MM.1S (cell line): ENCODE measurements at regions not wholly inside any gene's neighbourhood (a gene's known extent, or its start where the extent isn't known, plus 50 kb on each side); places are given as distances from the start of the nearest gene placed in this dataset.

Experiments used
- DNase-seq: peaks from one replicate; pipeline ENCODE4 v3.0.0-alpha.2; 2015
- H2AFZ ChIP-seq: fragments of 300-600 bp; sonication (generic); 2 replicates; pipeline ENCODE4 v1.6.0; 2016; ENCODE audit warnings: antibody characterized with exemption, low read length
- H3F3A ChIP-seq: fragments of 300-600 bp; sonication (generic); 2 replicates; pipeline ENCODE4 v1.6.1; 2016; ENCODE audit warnings: mild to moderate bottlenecking, antibody characterized with exemption, low read length, moderate library complexity, mixed read lengths; ENCODE audit not compliant: insufficient read depth
- H3K27ac ChIP-seq: fragments of 300-600 bp; sonication (generic); 2 replicates; pipeline ENCODE4 v1.5.1; 2016; ENCODE audit warnings: mild to moderate bottlenecking, low read length
- H3K27me3 ChIP-seq: fragments of 300-600 bp; sonication (generic); replicated peaks from 2 replicates; pipeline ENCODE4 v1.6.0; 2016; ENCODE audit warnings: low read length; ENCODE audit not compliant: insufficient read depth
- H3K36me3 ChIP-seq: fragments of 300-600 bp; sonication (generic); replicated peaks from 2 replicates; pipeline ENCODE4 v1.6.1; 2016; ENCODE audit warnings: mild to moderate bottlenecking, low read length, mixed read lengths; ENCODE audit not compliant: insufficient read depth
- H3K4me1 ChIP-seq: fragments of 300-600 bp; sonication (generic); 2 replicates; pipeline ENCODE4 v1.6.1; 2016; ENCODE audit warnings: low read length, mixed read lengths
- H3K4me2 ChIP-seq: fragments of 300-600 bp; sonication (generic); 2 replicates; pipeline ENCODE4 v1.6.0; 2016; ENCODE audit warnings: low read depth, low read length
- H3K4me3 ChIP-seq: fragments of 300-600 bp; sonication (generic); 2 replicates; pipeline ENCODE4 v1.5.1; 2016; ENCODE audit warnings: low read length, mixed read lengths
- H3K79me2 ChIP-seq: fragments of 300-600 bp; sonication (generic); 2 replicates; pipeline ENCODE4 v1.6.1; 2016; ENCODE audit warnings: mixed run types, low read length, mixed read lengths
- H3K9ac ChIP-seq: fragments of 300-600 bp; sonication (generic); 2 replicates; pipeline ENCODE4 v1.6.1; 2016; ENCODE audit warnings: low read length, mixed read lengths
- H3K9me2 ChIP-seq: fragments of 300-600 bp; sonication (generic); replicated peaks from 2 replicates; pipeline ENCODE4 v1.6.1; 2016; ENCODE audit warnings: mild to moderate bottlenecking, low read length, mixed read lengths; ENCODE audit not compliant: insufficient read depth
- H3K9me3 ChIP-seq: fragments of 300-600 bp; sonication (generic); replicated peaks from 2 replicates; pipeline ENCODE4 v1.6.1; 2016; ENCODE audit warnings: mild to moderate bottlenecking, low read length, mixed read lengths; ENCODE audit not compliant: insufficient read depth
- H4K20me1 ChIP-seq: fragments of 300-600 bp; sonication (generic); 2 replicates; pipeline ENCODE4 v1.6.1; 2016; ENCODE audit warnings: mild to moderate bottlenecking, low read length, moderate library complexity, mixed read lengths; ENCODE audit not compliant: insufficient read depth
- CTCF ChIP-seq: fragments of 300-600 bp; sonication (generic); IDR thresholded peaks from 2 replicates; pipeline ENCODE4 v1.5.1; 2016; ENCODE audit warnings: antibody characterized with exemption, low read length, mixed read lengths
- EZH2 ChIP-seq: fragments of 300-600 bp; sonication (generic); optimal IDR thresholded peaks from 2 replicates; pipeline ENCODE3; 2017; ENCODE audit warnings: low read depth, mild to moderate bottlenecking, antibody characterized with exemption, low read length, mixed read lengths
- EZH2phosphoT487 ChIP-seq: fragments of 300-600 bp; sonication (generic); IDR thresholded peaks from 2 replicates; pipeline ENCODE4 v1.6.1; 2018; ENCODE audit warnings: antibody characterized with exemption, low read length

- DNase-seq: no peak
- no peaks in the 10 kb centered on the region for H3K9me2 ChIP-seq
- no peaks in the 10 kb centered on the region for H3K36me3 ChIP-seq
- H3K79me2 ChIP-seq: no peaks in the 10 kb centered on the region
- H2AFZ ChIP-seq: no peak overlapping the region
- no peak overlapping the region for H3K27ac ChIP-seq
- no peak overlapping the region for H3K4me2 ChIP-seq
- no peaks in the 10 kb centered on the region for H4K20me1 ChIP-seq
- TF ChIP-seq CTCF: no peak
- no peaks in the 10 kb centered on the region for H3K9me3 ChIP-seq
- H3F3A ChIP-seq: no peaks in the 10 kb centered on the region
- no peak overlapping the region for H3K4me3 ChIP-seq
- H3K9ac ChIP-seq: no peak overlapping the region
- no peaks in the 10 kb centered on the region for H3K4me1 ChIP-seq
- H3K27me3 ChIP-seq: no peaks in the 10 kb centered on the region
These were observed 623.0 kb downstream of the VRK1 start for GRCh38 chr14:97420211-97420610.

GRCh38 chr14:97426776-97427175 is 629.6 kb downstream of the VRK1 start:
- Histone ChIP-seq H3K79me2 (no peaks in the 10 kb centered on the region), H2AFZ (no peak overlapping the region), H3K4me3 (no peak overlapping the region), H4K20me1 (no peaks in the 10 kb centered on the region), H3K36me3 (no peaks in the 10 kb centered on the region), H3F3A (no peaks in the 10 kb centered on the region), H3K27me3 (no peaks in the 10 kb centered on the region), H3K4me2 (no peak overlapping the region), H3K4me1 (no peaks in the 10 kb centered on the region), H3K9ac (no peak overlapping the region), H3K9me2 (no peaks in the 10 kb centered on the region), H3K9me3 (no peaks in the 10 kb centered on the region), H3K27ac (no peak overlapping the region)
- TF ChIP-seq EZH2 (no peak), EZH2phosphoT487 (no peak), CTCF (no peak)
- DNase-seq: no peak

GRCh38 chr14:97428808-97429440 is 631.7 kb downstream of the VRK1 start:
- H3F3A ChIP-seq: no peaks in the 10 kb centered on the region
- no peak overlapping the region for H3K4me2 ChIP-seq
- no peaks in the 10 kb centered on the region for H3K9me3 ChIP-seq
- no peaks in the 10 kb centered on the region for H3K36me3 ChIP-seq
- H2AFZ ChIP-seq: no peak overlapping the region
- H3K27ac ChIP-seq: no peak overlapping the region
- no peaks in the 10 kb centered on the region for H3K4me1 ChIP-seq
- H3K9ac ChIP-seq: no peak overlapping the region
- no peak overlapping the region for H3K4me3 ChIP-seq
- H3K27me3 ChIP-seq: no peaks in the 10 kb centered on the region
- H3K79me2 ChIP-seq: no peaks in the 10 kb centered on the region
- TF ChIP-seq EZH2 (no peak), EZH2phosphoT487 (no peak), CTCF (no peak)
- DNase-seq: no peak
- H4K20me1 ChIP-seq: no peaks in the 10 kb centered on the region
- no peaks in the 10 kb centered on the region for H3K9me2 ChIP-seq
